ENCODE measurements at regions not wholly inside any gene's neighbourhood (a gene's known extent, or its start where the extent isn't known, plus 50 kb on each side); places are given as distances from the start of the nearest gene placed in this dataset.

GRCh38 chr20:60974022-60974421 lies 278.0 kb upstream of the CDH4 start:
- no peak for DNase-seq
- no peaks in the 10 kb centered on the region for H3K79me1 ChIP-seq (ENCODE audit: low read length)
- H3K27ac ChIP-seq (ENCODE audit: low read depth, low read length) = no peak overlapping the region
- H2BK5ac ChIP-seq (ENCODE audit: low read depth, low read length, poor library complexity) = no peak overlapping the region
- no peak overlapping the region for H2BK120ac ChIP-seq (ENCODE audit: insufficient read depth, low read length, poor library complexity)
- H3K23ac ChIP-seq (ENCODE audit: low read length) = no peak overlapping the region
- H3K36me3 ChIP-seq (ENCODE audit: control insufficient read depth in 1 of 2, insufficient read depth in 2 of 2, low read length in 2 of 2) = no peaks in the 10 kb centered on the region
- H2AFZ ChIP-seq (ENCODE audit: insufficient read depth, low read length, poor library complexity) = no peak overlapping the region
- H3K4me1 ChIP-seq (ENCODE audit: control insufficient read depth in 1 of 2, insufficient read depth in 2 of 2, low read length in 2 of 2) = no peaks in the 10 kb centered on the region
- H4K8ac ChIP-seq (ENCODE audit: low read depth, low read length) = no peak overlapping the region
- no peaks in the 10 kb centered on the region for H3K27me3 ChIP-seq (ENCODE audit: insufficient read depth, low read length)
- H3K4me2 ChIP-seq (ENCODE audit: low read length) = no peak overlapping the region
- no peaks in the 10 kb centered on the region for H3K9me3 ChIP-seq (ENCODE audit: insufficient read depth, low read depth, low read length)
- no peak overlapping the region for H3K4me3 ChIP-seq (ENCODE audit: low read depth, low read length)
- H2AK5ac ChIP-seq (ENCODE audit: low read length) = no peak overlapping the region
- no peak overlapping the region for H2BK12ac ChIP-seq (ENCODE audit: low read length)
- no peak overlapping the region for H3K18ac ChIP-seq (ENCODE audit: low read length)
- H3K9ac ChIP-seq (ENCODE audit: low read length) = no peak overlapping the region
- no CpG with 5 or more reads among the region's 10 CpGs for WGBS (ENCODE audit: extremely low coverage, insufficient coverage, insufficient read length)
- peaks cover 2% of the 10 kb centered on the region for H3K79me2 ChIP-seq (ENCODE audit: control insufficient read depth, insufficient read depth, low read length, poor library complexity)
- no peak overlapping the region for H3K4ac ChIP-seq (ENCODE audit: low read depth, low read length)
- H3K14ac ChIP-seq (ENCODE audit: low read length) = no peak overlapping the region
- no peak overlapping the region for H4K12ac ChIP-seq (ENCODE audit: low read depth, low read length)
- H4K91ac ChIP-seq (ENCODE audit: low read depth, low read length) = no peak overlapping the region

GRCh38 chr20:60974441-60974945 lies 277.6 kb upstream of the CDH4 start:
- no peak overlapping the region for H3K14ac ChIP-seq (ENCODE audit: low read length)
- H3K4me2 ChIP-seq (ENCODE audit: low read length) = no peak overlapping the region
- no peak overlapping the region for H2AFZ ChIP-seq (ENCODE audit: insufficient read depth, low read length, poor library complexity)
- H4K91ac ChIP-seq (ENCODE audit: low read depth, low read length) = no peak overlapping the region
- no peak overlapping the region for H4K8ac ChIP-seq (ENCODE audit: low read depth, low read length)
- H3K9ac ChIP-seq (ENCODE audit: low read length) = no peak overlapping the region
- H3K27me3 ChIP-seq (ENCODE audit: insufficient read depth, low read length) = no peaks in the 10 kb centered on the region
- no peak overlapping the region for H2BK120ac ChIP-seq (ENCODE audit: insufficient read depth, low read length, poor library complexity)
- no peak for DNase-seq
- H3K4me3 ChIP-seq (ENCODE audit: low read depth, low read length) = no peak overlapping the region
- H2BK12ac ChIP-seq (ENCODE audit: low read length) = no peak overlapping the region
- no peak overlapping the region for H2BK5ac ChIP-seq (ENCODE audit: low read depth, low read length, poor library complexity)
- H3K23ac ChIP-seq (ENCODE audit: low read length) = no peak overlapping the region
- no CpG with 5 or more reads among the region's 9 CpGs for WGBS (ENCODE audit: extremely low coverage, insufficient coverage, insufficient read length)
- no peaks in the 10 kb centered on the region for H3K36me3 ChIP-seq (ENCODE audit: control insufficient read depth in 1 of 2, insufficient read depth in 2 of 2, low read length in 2 of 2)
- peaks cover 2% of the 10 kb centered on the region for H3K79me2 ChIP-seq (ENCODE audit: control insufficient read depth, insufficient read depth, low read length, poor library complexity)
- H3K18ac ChIP-seq (ENCODE audit: low read length) = no peak overlapping the region
- H3K79me1 ChIP-seq (ENCODE audit: low read length) = no peaks in the 10 kb centered on the region
- no peak overlapping the region for H4K12ac ChIP-seq (ENCODE audit: low read depth, low read length)
- no peak overlapping the region for H3K27ac ChIP-seq (ENCODE audit: low read depth, low read length)
- no peaks in the 10 kb centered on the region for H3K4me1 ChIP-seq (ENCODE audit: control insufficient read depth in 1 of 2, insufficient read depth in 2 of 2, low read length in 2 of 2)
- H3K9me3 ChIP-seq (ENCODE audit: insufficient read depth, low read depth, low read length) = no peaks in the 10 kb centered on the region
- no peak overlapping the region for H3K4ac ChIP-seq (ENCODE audit: low read depth, low read length)
- no peak overlapping the region for H2AK5ac ChIP-seq (ENCODE audit: low read length)

- Histone ChIP-seq H4K8ac (ENCODE audit: low read depth, low read length) (no peak overlapping the region), H2BK120ac (ENCODE audit: insufficient read depth, low read length, poor library complexity) (no peak overlapping the region), H3K9ac (ENCODE audit: low read length) (no peak overlapping the region), H3K27me3 (ENCODE audit: insufficient read depth, low read length) (no peaks in the 10 kb centered on the region), H3K4ac (ENCODE audit: low read depth, low read length) (no peak overlapping the region), H4K12ac (ENCODE audit: low read depth, low read length) (no peak overlapping the region), H3K9me3 (ENCODE audit: insufficient read depth, low read depth, low read length) (no peaks in the 10 kb centered on the region), H3K36me3 (ENCODE audit: control insufficient read depth in 1 of 2, insufficient read depth in 2 of 2, low read length in 2 of 2) (no peaks in the 10 kb centered on the region), H2BK12ac (ENCODE audit: low read length) (no peak overlapping the region), H2AK5ac (ENCODE audit: low read length) (no peak overlapping the region), H3K14ac (ENCODE audit: low read length) (no peak overlapping the region), H3K79me2 (ENCODE audit: control insufficient read depth, insufficient read depth, low read length, poor library complexity) (peaks cover 2% of the 10 kb centered on the region), H3K4me1 (ENCODE audit: control insufficient read depth in 1 of 2, insufficient read depth in 2 of 2, low read length in 2 of 2) (no peaks in the 10 kb centered on the region), H2AFZ (ENCODE audit: insufficient read depth, low read length, poor library complexity) (no peak overlapping the region), H3K4me3 (ENCODE audit: low read depth, low read length) (no peak overlapping the region), H3K18ac (ENCODE audit: low read length) (no peak overlapping the region), H2BK5ac (ENCODE audit: low read depth, low read length, poor library complexity) (no peak overlapping the region), H3K79me1 (ENCODE audit: low read length) (no peaks in the 10 kb centered on the region), H4K91ac (ENCODE audit: low read depth, low read length) (no peak overlapping the region), H3K4me2 (ENCODE audit: low read length) (no peak overlapping the region), H3K23ac (ENCODE audit: low read length) (no peak overlapping the region), H3K27ac (ENCODE audit: low read depth, low read length) (no peak overlapping the region)
- WGBS (ENCODE audit: extremely low coverage, insufficient coverage, insufficient read length) = no CpG with 5 or more reads among the region's 15 CpGs
- DNase-seq = no peak
These were observed 275.9 kb upstream of the CDH4 start for GRCh38 chr20:60976139-60976538.

GRCh38 chr20:60976913-60977312 lies 275.1 kb upstream of the CDH4 start:
- Histone ChIP-seq H4K12ac (ENCODE audit: low read depth, low read length) (no peak overlapping the region), H3K23ac (ENCODE audit: low read length) (no peak overlapping the region), H2BK12ac (ENCODE audit: low read length) (no peak overlapping the region), H3K4ac (ENCODE audit: low read depth, low read length) (no peak overlapping the region), H3K18ac (ENCODE audit: low read length) (no peak overlapping the region), H2AFZ (ENCODE audit: insufficient read depth, low read length, poor library complexity) (no peak overlapping the region), H3K14ac (ENCODE audit: low read length) (no peak overlapping the region), H3K79me2 (ENCODE audit: control insufficient read depth, insufficient read depth, low read length, poor library complexity) (peaks cover 2% of the 10 kb centered on the region), H3K36me3 (ENCODE audit: control insufficient read depth in 1 of 2, insufficient read depth in 2 of 2, low read length in 2 of 2) (no peaks in the 10 kb centered on the region), H3K79me1 (ENCODE audit: low read length) (no peaks in the 10 kb centered on the region), H3K4me2 (ENCODE audit: low read length) (no peak overlapping the region), H4K8ac (ENCODE audit: low read depth, low read length) (no peak overlapping the region), H2BK120ac (ENCODE audit: insufficient read depth, low read length, poor library complexity) (no peak overlapping the region), H3K27me3 (ENCODE audit: insufficient read depth, low read length) (no peaks in the 10 kb centered on the region), H3K4me3 (ENCODE audit: low read depth, low read length) (no peak overlapping the region), H4K91ac (ENCODE audit: low read depth, low read length) (no peak overlapping the region), H2AK5ac (ENCODE audit: low read length) (no peak overlapping the region), H2BK5ac (ENCODE audit: low read depth, low read length, poor library complexity) (no peak overlapping the region), H3K9ac (ENCODE audit: low read length) (no peak overlapping the region), H3K27ac (ENCODE audit: low read depth, low read length) (no peak overlapping the region), H3K9me3 (ENCODE audit: insufficient read depth, low read depth, low read length) (no peaks in the 10 kb centered on the region), H3K4me1 (ENCODE audit: control insufficient read depth in 1 of 2, insufficient read depth in 2 of 2, low read length in 2 of 2) (no peaks in the 10 kb centered on the region)
- DNase-seq = no peak
- WGBS (ENCODE audit: extremely low coverage, insufficient coverage, insufficient read length) = no CpG with 5 or more reads among the region's 4 CpGs
